HG02852 (cell line): ENCODE measurements at regions not wholly inside any gene's neighbourhood (a gene's known extent, or its start where the extent isn't known, plus 50 kb on each side); places are given as distances from the start of the nearest gene placed in this dataset.
A peak's percentile ranks its signal among the peaks of the same experiment; 100 is the strongest.
"Not testable (repeated sequence)": the region's sequence is repeated elsewhere in the genome, so short reads cannot be mapped to it uniquely, and the experiment has no call there.

ENCODE experiments used
- ATAC-seq: cut with Tn5 transposase; IDR thresholded peaks from one replicate; pipeline ENCODE4 v1.9.1; 2021; ENCODE audit warnings: mild to moderate bottlenecking, moderate library complexity; ENCODE audit not compliant: unreplicated experiment

DNA sequence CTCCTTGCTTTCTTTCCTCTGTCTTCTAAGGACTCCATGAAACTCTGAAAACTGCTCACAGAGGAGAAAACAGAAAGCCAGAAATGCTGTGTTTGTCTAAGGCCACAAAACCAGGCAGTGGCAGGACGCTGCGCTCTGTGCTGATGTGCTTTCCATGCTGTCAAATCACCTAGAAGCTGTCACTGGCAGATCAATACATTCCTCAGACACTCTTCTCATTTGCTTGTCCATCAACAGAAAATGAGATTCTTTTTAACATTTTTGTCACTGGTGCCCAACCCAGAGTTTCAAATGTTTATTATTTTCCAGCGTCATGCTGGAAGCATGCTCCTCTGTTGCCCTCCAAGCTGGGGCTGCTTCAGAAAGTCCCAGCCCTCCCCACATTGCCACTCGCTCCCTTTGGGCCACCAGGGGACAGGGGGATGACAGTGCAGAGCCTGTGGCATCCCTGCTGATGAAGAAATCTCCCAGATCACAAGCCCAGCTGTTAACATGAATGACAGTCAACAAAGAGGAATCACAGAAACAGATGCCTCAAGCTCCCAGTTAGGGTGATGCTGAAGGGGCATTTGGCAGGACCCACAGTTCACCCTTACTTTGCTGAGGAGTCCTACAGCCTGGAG, 117.5 kb upstream of the MEIS1 start:
- ATAC-seq = no peak

DNA sequence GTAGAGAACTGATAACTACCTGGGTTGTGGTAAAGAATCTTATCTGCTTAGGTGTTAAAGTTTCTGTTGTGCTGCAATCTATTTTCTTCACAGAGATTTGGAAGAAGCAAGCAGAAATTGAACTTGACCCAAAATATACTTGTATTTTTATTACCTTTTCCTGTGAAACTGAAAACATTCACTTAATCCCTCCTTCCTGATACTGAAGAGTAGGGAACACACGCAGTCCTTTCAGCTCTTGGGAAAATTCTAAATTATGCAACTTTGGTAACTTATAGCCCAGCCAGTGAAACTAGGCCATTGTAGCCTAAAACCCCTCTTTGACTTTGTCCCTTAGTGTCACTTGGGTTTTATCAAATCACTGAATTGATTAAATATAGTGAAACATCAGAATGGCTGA, 128.4 kb upstream of the MEIS1 start:
- no peak for ATAC-seq

DNA sequence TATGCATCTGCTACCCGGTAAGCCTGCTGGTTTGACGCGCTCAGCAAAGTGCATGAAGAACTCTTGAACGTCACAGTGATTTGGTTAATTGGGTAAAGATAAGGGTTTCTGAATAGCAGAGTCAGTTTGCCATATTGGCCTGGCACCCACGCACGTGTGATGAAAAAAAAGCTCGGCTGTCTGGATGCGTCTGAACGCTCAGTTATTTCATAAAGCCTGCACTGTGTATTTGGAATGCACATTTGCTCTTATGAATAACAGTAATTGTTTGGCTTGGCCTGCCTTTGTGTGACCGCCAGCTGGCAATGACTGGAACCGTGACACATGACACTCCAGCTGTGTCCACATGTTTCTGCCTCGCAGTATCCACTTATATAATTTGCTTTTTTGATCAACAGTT, 129.2 kb upstream of the MEIS1 start:
- no peak for ATAC-seq

DNA sequence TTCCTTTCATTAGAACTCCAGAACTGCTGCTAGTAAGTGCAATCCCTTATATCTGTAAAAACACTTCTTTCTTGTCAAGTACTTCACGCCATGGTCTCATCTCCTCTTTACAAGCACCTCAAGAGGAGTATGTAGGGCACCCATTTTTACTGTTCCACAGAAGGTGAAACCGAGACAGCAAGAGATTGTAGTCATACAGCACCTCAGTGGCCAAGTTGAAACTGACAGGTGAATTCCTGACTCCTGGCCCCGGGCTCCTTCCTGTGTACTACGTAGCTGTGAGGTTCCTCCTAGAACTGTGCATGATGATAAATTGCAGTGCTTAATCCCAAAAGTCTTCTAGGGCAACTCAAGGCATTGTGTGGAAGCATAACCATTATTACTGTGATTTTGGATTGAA, 131.5 kb upstream of the MEIS1 start:
- peak; percentile 83 for ATAC-seq

DNA sequence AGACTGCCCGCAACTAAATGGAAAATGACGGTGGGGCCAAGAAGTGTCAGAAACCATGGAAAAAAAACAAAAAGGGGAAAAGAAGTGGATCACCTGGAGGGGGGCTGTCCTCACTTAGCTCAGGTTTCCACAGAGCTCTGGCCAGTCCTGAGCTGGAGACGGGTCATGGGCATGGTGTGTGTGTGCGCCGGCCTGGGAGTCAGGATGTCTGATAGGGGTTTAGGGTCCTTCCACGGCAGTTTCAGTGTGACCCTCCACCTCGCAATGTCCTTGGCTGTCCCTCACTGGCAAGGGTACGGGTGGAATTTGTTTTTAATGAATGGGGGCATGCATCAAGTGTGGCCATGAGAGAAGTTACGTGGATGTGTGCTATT, 133.2 kb upstream of the MEIS1 start:
- no peak for ATAC-seq

DNA sequence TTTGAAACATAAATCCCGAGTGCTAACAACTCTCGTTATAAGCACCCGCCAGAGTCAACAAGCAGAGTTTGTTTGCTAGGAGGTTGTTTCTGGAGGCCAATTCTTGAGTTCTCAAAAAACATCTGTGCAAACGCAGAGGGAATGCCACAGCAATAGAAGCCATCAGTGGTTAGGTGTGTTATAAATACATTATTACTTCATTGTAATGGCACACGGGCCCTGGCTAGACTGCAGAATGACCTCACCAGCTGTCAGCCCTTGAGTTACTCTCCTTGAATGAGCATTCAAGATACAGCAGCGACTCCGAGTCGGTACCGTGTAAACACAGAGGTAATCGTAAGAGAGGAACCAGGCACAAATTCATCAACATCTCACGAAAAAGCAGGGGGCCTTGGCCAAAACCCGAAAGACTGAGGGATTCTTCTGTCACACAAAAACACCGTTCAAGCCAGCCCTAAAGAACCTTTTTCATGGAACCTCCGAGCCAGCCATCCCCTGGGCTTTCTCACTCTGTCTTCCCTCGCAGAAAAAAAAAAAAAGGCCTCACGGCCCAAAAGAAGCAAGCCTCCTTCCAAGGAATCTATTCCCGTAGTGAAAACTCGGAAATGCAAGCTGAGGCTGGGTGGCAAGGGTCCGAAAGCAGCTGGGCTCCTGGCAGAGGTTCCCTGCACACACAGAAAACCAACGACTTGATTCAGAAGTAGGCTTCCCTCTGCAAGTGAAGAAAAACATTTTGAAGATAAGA, 133.7 kb upstream of the MEIS1 start:
- ATAC-seq = no peak

DNA sequence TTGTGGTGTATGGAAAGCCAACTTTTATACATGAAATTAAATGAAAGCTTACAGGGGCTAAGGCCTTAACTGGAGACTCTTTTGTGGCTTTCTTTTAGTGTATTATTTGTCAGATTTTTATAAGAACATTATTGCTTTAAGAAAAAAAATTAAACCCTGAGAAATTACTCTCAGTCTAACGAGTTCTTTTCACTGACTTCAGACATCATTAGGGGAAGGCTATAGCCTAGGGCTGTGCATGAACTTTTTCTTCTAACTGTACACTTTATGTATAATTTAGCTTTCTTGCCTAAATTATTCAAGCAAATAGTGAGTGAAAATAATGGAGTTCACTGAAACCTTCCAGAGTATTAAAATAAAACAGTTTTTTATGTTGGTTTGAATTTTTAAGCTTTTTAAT, 151.1 kb upstream of the MEIS1 start:
- no peak for ATAC-seq

DNA sequence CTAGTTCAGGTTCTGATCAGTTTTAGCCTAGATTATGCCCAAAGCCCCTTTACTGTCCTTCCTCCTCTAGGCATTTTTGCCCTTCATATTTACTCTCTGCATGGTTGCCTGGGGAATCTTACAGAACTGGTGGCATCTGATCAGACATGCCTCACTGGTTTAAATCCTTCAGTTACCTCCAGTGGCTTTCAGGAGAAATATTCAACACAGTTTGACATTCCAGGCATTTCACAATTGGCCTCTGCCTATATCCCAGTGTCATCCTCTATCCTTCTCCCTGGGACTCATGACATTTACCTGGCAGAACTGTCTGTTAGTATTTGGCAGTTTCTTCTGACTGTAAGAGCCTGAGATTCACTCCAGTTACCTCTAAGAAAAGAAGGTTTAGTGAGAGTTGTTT, 152.9 kb upstream of the MEIS1 start:
- ATAC-seq = no peak

DNA sequence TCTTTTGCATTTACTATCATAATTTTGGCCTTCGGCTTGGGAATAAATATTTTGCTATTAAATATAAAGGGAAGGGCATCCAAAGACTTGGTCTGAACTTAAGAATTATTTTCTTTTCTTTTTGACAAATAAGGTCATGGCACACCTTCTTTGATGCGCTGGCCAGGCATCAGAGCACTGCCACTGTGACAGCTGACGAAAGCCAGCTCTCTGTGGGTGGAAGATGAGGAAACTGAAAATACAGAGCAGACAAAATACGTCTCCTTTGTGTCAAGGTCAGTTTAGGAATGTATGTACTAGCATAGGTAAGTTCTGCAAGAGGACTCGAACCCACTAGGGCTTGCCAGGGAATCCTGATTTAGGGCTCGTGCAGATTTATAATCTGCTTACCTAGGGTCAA, 155.9 kb upstream of the MEIS1 start:
- ATAC-seq = no peak

DNA sequence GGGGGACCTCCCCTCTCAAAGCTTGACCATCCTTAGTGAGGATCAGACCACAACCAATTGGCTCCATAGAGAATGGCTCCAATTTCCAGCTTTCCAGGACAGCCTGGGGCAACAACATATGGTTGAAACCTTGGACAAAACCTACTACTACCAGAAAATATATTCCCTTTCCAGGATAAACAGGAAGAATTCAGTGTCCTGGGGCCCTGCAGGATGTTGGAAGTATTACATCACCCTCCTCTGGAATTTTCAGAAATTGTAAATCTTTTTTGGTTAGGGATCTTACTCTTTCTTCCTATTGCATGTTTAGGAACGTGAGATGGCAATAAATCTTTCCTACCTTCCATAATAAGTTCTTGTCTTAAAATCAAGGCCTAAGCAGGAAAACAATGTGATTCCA, 158.9 kb upstream of the MEIS1 start:
- no peak for ATAC-seq

DNA sequence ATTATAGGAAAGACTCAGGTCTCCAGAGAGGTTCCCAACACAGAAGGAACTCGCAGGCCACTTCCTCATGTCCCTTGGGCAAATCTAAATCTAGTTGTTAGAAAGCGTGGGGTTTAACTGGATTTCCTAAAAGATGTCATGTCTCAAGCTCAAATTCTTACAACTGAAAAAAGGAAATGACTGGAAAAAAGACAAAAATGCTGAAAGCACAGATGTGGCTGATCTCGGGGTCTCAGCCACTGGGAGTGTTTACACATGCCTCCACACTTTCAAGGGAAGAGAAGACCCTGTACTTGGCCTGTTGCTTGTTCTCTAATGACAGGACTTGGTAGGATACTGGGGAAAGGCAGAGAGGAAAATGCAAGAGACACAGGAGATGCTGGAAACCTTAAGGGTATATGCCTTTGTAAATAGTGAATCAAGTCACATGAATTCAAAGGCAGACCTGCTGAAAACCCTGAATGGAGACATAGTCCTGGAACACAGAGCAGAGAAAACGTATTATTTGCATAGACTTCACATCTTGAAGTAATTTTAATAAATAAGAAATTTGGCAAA, 160.9 kb upstream of the MEIS1 start:
- ATAC-seq = no peak

DNA sequence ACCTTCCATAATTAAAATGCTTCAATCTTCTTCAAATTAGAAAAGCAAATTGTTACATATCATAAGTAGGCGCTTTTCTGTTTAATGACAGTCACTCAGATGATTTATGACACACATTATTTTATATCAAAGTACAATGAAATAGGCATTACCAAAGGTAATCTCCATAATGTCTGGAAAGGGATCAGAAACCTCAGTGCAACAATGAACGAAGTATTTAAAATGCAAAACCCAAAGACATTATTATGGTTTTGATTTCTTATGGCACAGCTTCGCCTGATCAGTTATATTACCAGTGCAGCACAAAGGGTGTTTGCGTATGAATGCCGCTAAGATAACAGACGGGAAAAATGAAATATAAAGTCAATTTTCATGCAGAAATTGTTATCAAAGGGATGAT, 162.2 kb upstream of the MEIS1 start:
- no peak for ATAC-seq

DNA sequence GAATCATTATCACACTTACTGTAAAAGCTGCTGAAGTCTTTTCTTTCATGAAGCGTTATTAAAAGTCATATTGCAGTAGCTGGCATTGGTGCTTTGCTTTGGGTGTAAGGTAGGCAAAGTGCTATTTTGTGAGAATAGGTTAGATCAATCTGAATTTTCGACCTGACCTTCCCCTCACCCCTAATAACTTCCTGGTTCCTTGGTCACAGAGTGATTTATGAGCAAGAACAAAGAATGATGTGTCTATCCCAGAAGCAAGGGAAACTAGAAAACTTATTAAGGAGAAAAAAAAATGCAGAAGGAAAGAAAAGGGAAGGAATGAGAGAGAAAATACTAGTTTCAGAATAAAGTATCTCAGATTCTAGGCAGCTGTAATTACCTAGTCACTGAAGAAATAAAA, 163.1 kb upstream of the MEIS1 start:
- no peak for ATAC-seq

DNA sequence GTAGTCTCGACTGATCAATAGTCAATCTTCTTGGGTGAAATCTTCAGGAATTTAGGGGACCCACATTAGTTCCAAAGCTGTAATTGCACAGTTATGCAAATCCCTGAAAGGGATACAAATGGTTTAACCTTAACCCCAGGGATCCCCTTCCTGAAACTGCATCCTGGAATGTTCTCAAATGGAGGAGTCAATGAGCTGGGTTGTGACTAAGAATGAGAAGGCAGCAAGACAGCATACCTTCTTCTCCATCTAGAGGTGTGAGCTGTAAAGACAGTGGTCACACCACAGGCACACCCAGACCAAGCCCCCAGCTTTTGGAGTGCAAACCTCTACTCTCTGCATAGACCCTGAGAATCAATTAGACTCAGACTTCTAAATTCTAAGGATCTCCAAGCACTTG, 164.7 kb upstream of the MEIS1 start:
- ATAC-seq = no peak

DNA sequence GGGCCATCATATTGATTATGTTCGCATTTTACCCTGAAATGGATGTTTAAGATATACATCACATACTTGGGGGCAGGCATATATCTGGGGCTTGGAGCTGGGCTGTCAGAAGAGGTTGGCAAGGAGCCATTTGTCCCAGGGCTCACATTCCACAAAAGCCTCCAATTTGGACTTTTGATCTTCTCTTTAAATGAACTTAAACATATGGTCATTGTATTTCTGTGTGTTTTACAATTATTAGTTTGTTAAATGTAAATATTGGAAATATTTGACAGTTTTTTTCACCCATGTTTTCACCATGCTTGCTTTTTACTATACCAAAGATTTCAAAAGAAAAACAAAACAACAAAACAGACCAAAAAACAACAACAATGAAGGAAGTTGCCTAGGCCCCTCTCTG, 165.8 kb upstream of the MEIS1 start:
- no peak for ATAC-seq

DNA sequence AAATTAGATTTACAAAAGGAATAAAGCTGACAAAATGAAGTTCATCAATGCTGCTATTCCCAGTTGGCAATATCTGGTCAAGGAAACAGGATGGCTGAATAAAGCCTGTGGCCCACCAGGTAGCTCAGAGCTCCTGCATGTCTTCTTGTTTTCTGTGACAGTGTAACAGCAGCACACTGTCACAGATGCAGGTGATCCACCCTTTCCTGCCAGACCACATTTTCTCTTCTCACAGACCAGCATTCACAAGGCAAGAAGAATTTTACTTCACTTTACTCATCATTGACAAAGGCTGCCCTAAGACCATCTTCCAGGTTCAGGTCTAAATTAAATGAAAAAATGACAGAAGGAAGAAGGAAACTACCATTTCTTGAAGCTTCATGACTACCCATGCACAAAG, 166.2 kb upstream of the MEIS1 start:
- ATAC-seq = no peak

DNA sequence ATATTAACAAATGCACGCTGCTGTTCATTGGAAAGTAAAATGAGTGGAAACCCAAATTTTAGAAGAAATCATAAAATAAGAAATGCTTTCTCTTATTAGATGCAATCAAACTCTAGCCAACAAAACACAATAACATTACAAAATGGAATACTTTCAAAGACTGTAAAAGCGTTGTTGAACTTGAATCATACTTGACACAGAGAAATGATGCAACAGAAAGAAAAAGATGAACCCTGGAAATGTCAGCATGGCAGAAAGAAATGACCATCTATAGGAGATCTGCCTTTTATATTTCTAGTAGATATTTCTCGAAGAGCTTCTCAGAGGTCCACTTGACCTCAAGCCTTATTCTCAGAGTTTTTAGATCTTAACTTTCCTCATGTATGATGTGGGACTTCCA, 170.6 kb upstream of the MEIS1 start:
- ATAC-seq = no peak

DNA sequence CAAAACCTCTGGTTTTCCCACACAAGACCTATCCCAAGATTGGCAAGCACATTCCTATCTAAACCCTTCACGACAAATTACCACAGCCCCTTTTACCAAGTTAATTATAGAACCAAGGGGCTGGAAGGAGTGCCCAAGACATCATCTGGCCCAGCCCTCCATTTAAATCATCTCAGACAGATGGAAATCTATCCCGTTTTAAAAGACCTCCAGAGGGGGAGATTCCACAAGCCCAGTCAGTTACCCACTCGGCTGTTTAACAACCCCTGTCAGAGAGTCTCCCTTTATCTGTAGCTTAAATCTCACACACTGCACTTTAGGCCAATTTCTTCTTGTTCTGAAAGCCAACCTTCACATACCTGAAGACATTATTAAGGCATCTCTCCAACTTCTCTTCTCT, 179.1 kb upstream of the MEIS1 start:
- no peak for ATAC-seq

DNA sequence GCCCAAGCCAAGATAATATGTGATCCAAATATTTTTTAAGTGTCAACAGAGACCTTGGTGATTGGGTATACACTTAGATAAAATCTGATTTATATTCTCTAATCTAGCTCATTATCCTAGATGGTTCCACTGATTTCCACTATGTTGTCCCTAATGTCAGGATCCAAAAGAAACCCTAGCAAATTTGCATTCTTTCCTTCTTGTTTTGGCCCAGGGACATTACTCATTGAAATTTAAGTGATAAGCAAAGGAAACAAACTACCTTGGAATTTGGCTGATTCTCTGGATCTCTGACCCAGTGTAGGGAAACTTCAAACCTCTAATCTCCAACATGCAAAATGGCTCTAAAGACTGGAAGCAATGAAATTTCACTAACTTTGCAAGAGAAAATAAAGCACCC, 179.8 kb upstream of the MEIS1 start:
- ATAC-seq = no peak

DNA sequence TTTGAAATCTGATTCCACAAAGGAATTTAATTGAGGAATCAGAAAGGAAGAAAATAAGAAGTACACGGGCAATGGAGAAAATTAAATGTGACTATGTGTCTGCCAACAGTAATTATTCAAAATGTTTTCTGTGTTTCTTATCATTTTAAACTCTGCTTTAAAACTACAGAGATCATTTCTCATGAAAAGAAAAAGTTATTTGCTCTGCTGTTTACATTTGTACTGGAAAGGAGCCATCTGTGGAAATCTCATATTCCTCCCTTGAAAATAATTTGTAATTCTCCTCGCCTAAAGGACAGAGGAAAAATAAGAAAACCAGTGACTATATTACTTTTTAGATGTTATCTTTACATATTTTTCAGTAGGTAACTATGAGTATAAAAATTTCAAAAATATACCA, 181.9 kb upstream of the MEIS1 start:
- ATAC-seq = no peak

DNA sequence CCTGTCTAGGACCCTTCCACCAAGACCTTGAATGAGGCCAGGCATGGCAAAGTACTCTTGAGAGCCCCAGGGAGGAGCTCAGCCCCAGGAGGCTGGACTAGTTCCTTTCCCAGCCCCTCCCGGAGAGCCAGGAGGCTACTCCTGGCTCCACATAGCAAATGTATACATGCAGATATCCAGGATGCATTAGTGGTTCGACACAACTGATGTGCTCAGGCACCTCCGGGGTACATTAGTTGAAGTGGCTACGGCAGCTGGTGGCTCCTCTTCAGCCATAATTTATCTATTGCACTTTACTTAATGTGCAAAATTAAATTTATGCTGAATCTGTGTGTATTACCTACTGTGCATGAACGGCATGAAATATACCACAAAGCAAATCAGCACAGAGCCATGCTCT, 182.8 kb upstream of the MEIS1 start:
- no peak for ATAC-seq

DNA sequence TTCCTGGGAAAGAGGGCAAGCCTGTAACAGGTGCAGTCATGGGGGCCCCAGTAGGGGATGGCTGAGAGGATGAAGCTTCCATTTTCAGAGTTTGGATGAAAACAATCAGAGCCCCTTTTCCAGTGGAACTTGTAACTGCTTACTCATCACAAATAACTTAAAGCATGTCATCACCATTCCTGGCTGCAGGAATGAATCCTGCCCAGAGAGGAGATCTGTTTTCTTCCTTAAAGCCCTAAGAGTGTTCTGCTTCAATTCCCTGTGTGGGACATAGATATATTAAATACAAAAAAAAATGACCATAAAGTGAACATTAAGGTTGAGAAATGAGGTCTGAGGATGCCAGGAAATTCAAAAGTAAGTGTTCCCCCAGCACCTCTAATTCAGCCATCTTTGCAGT, 183.4 kb upstream of the MEIS1 start:
- ATAC-seq = no peak

DNA sequence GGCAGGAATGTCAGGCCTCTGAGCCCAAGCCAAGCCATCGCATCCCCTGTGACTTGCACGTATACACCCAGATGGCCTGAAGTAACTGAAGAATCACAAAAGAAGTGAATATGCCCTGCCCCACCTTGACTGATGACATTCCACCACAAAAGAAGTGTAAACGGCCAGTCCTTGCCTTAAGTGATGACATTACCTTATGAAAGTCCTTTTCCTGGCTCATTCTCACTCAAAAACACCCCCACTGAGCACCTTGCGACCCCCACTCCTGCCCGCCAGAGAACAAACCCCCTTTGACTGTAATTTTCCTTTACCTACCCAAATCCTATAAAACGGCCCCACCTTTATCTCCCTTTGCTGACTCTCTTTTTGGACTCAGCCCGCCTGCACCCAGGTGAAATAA, 185.8 kb upstream of the MEIS1 start:
- ATAC-seq = not testable (repeated sequence)
